HG03457 (cell line): ENCODE measurements at regions not wholly inside any gene's neighbourhood (a gene's known extent, or its start where the extent isn't known, plus 50 kb on each side); places are given as distances from the start of the nearest gene placed in this dataset.

Source experiments
- ATAC-seq: cut with Tn5 transposase; IDR thresholded peaks from one replicate; pipeline ENCODE4 v1.9.1; 2021; ENCODE audit warnings: moderate number of reproducible peaks; ENCODE audit not compliant: unreplicated experiment

DNA sequence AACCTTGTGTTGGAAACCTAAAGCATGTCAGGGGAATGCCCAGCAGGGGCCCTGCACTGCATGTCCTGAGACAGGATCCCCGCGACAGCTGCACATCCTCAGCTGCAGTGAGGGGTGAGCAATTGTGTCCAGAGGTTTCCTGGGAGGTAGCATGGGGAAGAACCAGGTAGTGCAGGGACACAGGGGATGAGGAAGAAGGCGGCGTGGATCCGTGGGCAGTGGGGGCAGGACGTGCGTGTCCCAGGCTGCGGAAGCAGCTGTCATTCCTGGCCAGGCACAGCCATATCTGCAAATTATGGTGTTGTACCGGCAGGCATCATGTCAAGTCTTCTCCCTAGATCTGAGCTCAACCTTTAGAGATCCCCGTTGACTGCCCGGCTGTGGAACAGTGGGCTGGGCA, 238.2 kb upstream of the MYT1L start:
- ATAC-seq = no peak

DNA sequence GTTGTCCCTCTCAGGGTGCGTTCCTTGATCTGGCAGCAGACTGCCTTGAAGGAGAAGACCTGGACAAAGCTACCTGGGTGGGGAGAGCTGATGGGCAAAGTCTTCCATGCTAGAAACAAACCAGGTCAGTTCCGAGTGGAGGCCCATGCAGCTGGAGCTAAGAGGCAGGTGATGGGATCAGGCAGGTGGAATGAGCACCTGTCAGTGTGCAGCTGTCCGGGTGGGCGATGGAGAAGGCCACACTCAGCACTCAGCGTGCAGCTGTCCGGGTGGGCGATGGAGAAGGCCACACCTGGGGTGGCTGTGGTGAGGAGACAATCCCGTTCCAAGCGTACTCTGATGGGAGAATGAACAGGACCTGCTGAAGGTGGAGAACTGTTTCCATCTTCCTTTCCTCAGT, 237.3 kb upstream of the MYT1L start:
- no peak for ATAC-seq

DNA sequence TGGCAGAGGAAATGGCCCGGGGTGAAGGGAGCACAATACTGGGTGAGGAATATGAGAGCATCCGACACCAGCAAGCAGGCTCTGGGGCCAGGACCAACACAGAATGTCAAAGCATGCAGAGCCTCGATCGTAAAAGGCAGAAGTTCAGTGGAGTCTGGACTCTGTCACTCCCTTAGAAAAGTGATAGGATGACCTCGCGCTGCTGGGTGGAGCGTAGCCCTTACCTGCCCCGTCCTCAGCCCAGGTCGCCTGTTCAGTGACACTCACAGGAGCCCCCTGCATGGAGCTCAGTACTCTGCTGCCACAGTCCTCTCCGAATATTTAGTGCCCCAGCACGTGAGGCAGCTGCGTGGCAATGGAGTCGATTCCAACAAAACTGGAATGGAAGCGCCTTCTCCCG, 236.7 kb upstream of the MYT1L start:
- no peak for ATAC-seq

DNA sequence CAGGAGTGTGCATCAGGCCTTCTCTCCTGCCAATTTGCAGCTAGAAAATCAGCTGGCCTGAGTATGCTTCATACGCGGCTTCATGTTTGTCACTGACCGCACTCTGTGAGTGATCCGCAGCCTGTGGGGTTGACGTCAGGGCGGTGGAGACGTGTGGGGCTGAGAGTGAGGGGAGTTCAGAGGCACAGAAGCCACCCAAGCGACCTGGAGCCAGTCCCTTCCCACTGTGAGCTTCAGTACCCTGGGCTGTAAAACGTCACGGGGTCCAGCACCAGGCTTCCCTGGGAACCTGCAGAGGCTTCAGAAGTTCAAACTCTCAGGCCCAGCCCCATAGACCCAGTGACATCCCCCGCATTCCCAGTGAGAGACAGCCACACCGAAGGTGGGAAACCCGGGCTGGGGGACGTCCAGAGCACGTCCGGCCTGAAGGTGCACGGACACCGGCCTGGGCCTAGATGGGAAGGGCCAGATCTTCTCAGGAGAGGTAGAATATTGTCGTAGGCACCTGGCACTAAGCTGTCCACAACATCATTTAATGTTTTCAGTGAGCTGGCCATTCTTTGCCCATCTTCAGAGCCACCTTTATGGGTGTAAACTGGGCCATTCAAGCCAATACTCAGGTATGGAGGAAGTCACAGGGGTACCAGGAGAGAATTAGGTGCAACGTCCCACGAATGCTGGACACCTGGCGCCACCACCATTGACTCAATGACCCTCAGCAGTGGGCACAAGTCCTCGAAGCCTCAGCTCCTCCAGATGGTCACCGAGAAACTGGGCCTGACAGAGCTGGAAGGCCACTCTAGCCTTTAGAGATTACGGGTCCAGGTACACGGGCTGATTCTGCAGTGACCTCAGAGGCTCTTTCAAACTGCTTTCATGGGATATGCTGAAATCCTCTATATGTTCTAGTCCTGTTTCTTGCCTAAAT, 235.6 kb upstream of the MYT1L start:
- no peak for ATAC-seq

DNA sequence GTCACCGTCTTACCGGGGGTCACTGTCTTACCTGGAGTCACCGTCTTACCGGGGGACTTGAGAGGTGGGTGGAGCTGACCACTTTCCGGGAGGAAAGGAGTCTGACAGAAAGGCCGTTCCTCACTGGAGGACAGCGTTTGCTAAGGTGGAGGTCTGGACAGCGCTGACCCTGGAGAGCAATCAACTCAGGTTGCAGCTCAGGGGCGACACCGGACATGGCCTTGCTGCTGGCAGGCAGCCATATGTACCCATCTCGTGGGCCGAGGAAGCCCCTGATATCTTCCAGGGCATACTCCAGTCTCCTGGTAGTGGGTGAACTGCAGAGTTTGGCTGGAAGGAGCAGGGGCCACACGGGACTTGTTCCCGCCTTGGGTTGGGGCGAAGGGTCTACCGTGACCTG, 234.6 kb upstream of the MYT1L start:
- no peak for ATAC-seq

DNA sequence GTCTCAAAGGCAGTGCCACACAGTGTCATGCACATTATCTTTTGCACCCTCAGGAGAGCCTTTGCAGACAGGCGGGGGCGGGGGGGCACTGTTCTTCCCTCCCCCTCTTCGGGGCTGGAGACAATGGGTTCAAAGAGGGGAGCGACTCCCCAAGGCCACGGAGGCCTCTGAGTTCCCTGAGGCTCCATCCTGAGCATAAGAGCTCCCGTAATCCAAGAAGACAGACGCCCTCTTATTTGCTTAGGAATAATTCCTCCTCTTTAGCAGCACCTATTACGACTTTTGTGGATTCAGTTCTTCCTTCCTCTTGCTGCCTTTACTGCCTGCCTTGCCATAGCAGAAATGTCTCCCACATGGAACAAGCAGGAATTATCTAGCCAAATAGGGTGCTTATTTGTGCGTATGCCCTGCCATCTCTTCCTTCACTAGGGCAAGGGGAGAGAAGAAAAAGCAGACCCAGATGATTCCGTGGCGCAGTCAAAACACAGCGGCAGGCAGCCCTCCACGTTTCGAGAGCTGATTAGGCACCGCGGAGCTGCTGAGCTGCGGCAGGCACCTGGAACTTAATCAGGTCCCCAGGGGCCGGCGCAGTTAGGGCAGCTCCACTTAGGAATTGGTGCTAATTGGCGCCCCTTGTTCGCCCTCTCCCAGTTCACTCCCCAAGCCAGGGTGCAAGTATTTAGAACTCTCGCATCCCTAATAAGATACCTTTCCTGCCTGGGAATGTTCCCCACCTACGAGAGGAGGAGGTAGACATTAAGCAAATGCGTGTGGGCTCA, 233.4 kb upstream of the MYT1L start:
- no peak for ATAC-seq

DNA sequence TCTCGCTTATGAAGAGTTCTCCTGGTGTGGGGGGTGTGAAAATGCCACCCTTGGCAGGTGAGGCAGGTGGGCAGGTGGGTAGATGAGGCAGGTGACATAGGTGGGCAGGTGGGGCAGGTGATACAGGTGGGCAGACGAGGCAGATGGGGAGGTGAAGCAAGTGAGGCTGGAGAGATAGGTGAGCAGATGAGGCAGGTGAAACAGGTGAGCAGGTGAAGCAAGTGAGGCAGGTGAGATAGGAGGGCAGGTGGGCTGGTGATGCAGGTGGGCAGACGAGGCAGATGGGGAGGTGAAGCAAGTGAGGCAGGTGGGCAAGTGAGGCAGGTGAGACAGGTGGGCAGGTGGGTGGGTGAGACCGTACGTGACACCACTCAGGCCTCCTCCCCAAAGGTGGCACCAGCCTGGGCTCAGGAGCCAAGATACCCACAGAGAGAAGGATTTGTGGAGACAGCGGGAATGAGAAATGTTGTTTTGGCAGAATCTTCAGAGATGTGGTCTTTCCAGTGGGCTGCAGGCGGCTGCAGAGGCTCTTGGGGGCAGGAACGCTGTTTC, 232.3 kb upstream of the MYT1L start:
- no peak for ATAC-seq

DNA sequence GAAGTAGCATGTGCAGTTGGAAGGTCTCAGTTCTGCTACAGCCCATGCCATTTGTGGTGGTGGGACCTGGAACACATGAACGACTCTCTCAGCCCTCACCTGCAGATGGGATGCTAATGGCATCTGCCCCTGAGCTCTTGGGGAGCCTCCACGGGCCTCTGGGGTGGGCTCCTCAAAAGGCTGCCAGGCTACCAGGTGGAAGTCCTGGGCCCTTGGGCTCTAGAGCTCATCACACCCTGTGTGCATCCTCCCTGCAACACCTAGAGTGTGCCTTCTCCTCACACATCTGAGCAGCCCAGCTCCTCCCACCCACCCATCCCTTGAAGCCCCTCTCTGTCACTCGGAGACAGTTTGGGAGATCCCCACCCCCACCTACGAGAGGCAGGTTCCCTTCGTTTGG, 231.8 kb upstream of the MYT1L start:
- no peak for ATAC-seq

DNA sequence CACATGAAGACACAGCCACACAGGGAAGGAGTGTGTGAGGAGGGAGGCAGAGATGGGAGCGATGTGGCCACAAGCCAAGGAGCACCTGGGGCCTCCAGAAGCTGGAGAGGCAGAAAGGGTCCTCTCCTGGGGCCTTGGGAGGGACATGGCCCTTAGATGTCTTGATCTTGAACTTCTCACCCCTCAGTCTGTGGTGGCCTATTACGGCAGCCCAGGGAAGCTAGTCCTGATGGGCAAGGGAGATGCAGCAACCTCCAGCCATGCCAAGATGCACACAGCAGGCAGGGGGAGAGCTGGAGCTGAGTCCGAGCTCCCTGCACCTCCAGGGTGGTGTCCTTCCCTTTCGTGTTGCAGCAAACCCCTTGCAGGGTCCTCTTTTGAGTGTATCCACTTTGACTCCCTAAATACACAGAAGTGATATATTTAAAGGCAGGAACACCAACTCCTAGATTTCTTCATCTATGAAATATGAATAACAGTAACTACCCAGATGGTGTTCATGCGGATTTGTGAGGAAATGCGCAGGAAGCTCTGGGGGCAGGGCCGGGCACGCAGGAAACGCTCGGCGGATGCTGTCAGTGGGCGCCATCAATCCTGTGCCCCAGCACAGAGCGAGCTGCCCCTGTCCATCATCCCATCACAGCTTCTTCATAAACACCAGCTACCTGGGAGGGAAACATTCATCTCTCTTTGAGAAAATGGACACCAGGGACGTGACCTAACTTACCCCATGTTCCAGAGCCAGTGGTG, 230.4 kb upstream of the MYT1L start:
- no peak for ATAC-seq

DNA sequence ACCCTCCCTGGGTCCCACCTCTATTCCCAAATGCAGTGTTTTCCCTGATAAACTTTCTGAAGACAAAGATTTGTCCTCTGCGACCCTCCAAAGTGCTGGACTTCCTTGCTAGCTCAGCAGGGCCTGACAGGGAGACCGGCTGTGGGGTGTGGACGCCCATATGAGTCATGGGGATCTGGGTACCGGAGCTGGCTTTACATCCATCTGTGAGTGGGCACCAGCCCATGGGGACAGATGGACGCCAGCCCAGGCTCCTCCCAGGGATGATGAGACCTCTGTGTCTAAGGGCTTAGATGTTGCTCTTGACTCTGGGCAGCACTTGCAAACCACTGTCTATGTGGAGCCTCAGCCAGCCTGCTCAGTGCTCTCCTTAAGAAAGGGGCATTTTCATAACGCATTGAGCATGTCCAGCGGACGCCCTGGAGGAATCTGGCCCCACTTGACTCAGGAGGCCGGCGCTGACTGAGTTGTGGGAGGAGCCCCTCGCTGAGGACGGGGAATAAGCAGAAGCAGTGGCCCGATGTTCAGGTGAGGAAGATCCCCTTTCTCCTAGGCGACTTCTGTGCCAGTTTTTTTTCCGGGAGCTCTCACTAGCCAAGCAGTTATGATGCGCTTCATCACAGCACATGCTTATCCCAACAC, 229.4 kb upstream of the MYT1L start:
- ATAC-seq = no peak

DNA sequence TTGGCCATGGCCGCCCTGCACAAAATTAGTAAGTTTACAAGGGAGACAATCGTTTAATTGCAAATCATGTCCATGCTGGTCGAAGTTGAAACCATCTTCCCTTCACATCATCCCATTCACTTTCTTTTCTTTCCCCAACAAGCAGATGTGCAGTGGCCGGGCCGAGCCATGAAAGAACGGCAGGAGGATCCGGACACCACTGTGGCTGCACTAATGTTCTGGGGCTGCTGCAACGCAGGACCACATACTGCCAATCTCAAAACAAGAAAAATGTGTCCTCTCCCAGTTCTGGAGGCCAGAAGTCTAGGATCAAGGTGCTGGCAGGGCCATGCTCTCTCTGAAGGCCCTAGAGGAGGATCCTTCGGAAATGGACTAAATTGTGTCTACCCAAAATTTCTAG, 227.4 kb upstream of the MYT1L start:
- ATAC-seq = no peak

DNA sequence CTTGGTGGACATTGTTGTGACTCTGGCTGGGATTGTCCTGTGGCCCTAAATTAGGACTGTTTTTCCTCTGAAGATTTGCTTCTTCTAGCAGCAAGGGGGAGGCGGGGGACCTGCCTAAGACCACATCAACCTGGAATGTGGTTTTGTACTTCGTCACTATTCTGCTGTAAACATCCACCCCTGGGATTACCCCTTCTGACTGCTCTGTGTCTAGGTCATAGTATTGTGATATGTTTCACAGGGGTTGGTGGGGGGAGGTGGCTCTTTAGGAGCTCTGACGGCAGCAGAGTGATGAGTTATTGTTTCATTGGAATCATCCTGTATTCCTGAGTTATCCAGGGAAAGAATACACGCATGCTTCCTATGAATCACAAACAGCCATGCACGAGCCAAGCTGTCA, 226.4 kb upstream of the MYT1L start:
- ATAC-seq = no peak

DNA sequence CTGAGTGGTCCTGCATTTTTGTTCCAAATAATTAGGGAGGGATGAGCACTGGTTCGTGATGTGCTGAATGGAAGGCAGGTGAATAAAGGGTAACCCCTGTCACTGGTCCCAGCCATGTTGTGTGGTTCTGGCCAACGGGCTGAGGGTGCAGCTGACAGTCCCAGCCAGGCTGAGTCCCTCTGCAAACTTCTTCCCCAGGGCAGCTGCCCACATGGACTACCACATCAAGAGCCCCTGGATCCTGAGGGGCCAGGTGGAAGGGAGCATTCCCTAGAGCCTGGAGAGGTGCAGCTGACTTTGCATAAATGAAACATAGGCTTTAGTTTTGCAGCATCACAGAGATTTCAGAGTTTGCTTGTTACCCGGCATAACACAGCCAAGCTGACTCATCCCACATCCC, 219.8 kb upstream of the MYT1L start:
- ATAC-seq = no peak

DNA sequence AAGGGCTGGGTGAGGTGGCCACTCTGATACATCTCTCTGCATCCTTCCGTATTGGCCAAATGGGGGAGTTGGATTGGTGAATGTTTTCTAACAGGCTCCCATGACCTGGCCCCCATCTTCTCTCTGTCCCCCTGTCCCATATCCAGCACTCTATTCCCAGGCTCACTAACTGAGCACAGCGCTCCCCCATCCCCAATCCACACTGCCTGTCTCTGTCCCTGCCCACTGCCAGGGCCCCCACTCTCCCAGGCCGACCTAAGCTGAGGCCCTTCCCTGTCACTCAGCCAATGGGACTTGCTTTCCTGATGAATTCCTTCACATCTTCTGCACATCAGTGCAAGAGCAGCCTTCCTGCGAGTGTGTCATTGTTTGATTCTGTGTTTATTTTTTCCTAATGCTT, 216.8 kb upstream of the MYT1L start:
- ATAC-seq = no peak

DNA sequence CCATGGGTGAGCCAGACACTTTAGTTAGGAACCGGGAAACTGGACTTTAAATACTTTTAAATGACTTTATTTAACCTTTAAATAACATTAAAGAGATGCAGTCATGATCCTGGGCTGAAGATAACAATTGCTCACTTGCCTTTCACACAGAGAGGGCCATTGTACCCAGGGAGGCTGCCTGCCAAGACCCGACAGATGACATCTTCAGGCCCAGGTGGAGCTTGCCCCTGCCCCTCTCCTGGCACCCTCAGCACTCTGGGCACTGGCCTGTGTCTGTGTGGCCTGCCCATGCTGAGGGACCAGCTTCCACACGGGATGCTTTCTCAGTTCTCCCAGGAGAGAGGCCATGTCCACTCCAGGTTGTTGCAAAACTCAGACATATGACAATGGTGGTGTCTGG, 216.4 kb upstream of the MYT1L start:
- no peak for ATAC-seq

DNA sequence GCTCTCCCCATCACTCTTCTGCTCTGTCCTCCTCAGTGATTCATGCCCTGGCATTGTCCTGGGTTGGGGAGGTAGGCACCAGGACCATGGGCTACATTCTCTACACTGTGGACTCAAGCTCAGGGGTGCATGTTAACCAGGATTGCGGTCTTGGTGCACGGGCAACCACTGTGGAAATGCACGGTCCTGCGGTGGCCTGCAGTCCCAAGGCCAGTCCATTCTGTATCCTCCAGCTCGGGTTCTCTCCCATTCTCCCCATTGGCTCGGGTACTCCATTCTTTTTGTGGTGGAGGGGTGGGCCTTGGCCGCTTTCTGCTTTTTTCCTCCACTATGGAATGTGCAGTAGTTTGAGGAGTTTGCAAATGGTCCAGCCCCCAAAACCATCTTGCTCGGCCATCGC, 215.0 kb upstream of the MYT1L start:
- no peak for ATAC-seq

DNA sequence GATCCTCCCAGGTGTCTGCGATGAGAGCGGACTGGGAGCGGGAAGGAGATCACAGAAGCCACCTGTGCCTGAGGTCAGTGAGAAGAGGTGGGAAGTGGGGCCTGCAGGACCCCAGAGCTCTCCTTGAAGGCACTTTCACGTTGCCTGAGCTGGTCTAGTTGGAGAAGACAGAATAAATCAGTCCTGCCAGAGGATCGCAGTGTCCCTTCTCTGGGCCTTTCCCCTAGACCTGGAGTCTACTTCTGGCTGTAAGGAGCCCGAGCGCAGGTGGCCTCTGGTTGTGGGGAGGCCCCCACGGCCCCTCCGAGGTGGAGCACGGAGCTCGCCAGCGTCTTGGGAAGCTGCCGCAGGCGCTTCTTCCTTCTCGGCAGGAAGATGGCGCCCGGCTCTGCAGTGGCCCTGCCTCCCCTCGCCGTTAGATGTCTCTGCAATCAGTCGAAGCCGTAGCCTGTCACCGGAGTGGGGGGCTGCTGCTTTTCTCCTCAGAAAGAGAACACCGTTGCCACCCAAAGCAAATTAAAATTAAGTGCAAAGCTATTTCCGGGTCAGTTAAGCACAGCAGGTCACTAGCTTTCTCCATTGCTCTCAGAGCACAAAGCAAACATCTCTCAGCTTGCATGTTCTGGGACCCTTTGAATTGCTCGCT, 212.0 kb upstream of the MYT1L start:
- ATAC-seq = no peak

DNA sequence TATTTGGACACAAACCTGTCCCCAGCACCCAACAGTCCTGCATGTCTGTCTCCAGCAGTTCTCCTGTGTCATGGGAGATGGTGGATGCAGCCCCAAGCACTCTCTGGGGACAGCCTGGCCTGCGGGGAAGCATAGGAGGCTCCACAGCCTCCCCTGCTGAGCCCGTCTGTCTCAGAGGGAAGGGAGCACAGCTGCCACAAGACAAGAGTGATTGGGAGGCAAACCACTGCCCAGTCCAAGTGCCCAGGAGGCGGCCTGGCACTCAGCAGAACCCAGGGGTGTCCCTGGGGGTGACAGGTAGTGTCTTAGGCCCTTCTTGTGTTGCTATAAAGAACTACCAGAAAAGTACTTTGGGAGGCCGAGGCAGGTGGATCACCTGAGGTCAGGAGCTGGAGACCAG, 211.2 kb upstream of the MYT1L start:
- ATAC-seq = no peak

DNA sequence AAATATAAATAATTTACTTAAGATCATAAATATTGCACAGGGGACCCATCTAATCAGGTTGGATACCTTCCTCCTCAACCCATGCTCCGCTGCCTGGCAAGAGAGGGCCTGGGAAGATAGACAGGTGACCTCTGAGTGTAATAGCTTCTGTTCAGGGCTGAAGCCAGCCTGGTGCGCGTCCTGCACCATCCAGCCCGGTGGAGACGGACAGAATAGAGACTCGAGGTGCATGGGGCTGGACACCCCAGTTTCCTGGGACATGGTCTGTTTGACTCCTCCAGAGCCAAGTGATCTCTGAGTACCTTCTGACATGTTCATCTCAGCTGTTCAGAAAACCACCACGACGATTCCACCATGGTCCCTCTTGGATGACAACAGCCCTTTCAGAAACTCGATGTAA, 209.3 kb upstream of the MYT1L start:
- ATAC-seq = no peak

DNA sequence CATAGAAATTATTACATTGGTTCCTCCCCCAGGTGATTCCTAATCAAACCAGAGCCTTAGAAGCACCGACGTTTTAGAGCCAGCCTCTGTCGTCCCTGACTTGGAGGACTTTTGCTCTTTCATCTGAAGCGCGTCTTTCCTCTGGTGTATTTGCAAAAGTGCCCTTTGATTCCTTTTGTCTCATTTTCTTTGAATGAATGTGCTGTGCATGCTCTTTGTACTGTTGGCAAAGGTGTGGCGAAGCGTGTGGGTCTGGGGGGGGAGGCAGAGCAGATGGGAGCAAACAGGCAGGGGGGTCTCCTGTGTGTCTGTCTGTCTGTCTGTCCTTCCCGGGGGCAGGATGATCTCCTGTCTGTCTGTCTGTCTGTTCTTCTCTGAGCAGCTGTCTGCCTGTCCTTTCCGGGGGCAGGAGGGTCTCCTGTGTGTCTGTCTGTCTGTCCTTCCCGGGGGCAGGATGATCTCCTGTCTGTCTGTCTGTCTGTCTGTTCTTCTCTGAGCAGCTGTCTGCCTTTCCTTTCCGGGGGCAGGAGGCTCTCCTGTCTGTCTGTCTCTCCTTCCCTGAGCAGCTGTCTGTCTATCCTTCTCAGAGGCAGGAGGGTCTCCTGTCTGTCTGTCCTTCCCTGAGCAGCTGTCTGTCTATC, 205.5 kb upstream of the MYT1L start:
- ATAC-seq = no peak
